Fibroblast of lung (primary cell): ENCODE measurements at regions not wholly inside any gene's neighbourhood (a gene's known extent, or its start where the extent isn't known, plus 50 kb on each side); places are given as distances from the start of the nearest gene placed in this dataset.

Experiments
- CTCF ChIP-seq, 2 donors: IDR thresholded peaks in 1 of 2; conservative IDR thresholded peaks in 1 of 2; 1 replicate in 1 of 2; 2 replicates in 1 of 2; pipeline ENCODE4 v1.5.1; 2011 to 2012; ENCODE audit warnings: low read length in 2 of 2, control low read depth in 1 of 2, inconsistent platforms in 1 of 2, low read depth in 1 of 2, mild to moderate bottlenecking in 1 of 2
- EZH2 ChIP-seq: IDR thresholded peaks from 2 replicates; pipeline ENCODE4 v1.5.1; 2012; ENCODE audit warnings: low read length, control low read depth, mild to moderate bottlenecking; ENCODE audit errors: missing control alignments

- TF ChIP-seq CTCF (conservative IDR thresholded peaks at IDR 0.05 in 1 of 2, IDR thresholded peaks at IDR 0.05 in 1 of 2; ENCODE audit: low read depth in 1 of 2, low read length in 2 of 2) (no peak), EZH2 (no peak)
Measured at GRCh38 chr11:97092823-97093222, 703.0 kb downstream of the JRKL start.
